IPS DF 4.7 (cell line): ENCODE measurements at regions not wholly inside any gene's neighbourhood (a gene's known extent, or its start where the extent isn't known, plus 50 kb on each side); places are given as distances from the start of the nearest gene placed in this dataset.

Experiments
- DNase-seq: peaks from one replicate; pipeline ENCODE4 v3.0.0-alpha.2; 2013; ENCODE audit warnings: low spot score; ENCODE audit errors: extremely low read depth

DNA sequence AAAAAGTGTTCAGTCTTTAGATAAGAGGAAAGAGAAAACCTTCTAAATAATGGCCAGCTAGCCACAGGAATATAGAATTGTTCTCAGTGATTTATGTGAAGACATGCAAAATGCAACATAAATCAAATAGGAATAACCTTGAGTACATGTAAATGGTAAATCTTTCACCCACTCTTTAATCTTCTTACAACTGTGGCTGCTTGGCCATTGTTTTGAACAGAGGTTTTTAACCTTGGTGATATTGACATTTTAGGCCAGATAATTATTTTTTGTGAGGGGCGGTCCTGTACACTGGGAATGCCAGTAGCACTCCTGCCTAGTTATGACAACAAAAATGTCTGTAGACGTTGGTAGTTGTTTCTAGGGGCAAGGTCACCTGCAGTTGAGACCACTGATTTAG lies 479.9 kb upstream of the NOVA1 start:
- DNase-seq = no peak

- DNase-seq = no peak
Observed at GRCh38 chr14:27078191-27078590, 480.4 kb upstream of the NOVA1 start.

GRCh38 chr14:27079716-27080115 lies 481.9 kb upstream of the NOVA1 start:
- no peak for DNase-seq

GRCh38 chr14:27085500-27085899 lies 487.7 kb upstream of the NOVA1 start:
- DNase-seq = no peak

DNA sequence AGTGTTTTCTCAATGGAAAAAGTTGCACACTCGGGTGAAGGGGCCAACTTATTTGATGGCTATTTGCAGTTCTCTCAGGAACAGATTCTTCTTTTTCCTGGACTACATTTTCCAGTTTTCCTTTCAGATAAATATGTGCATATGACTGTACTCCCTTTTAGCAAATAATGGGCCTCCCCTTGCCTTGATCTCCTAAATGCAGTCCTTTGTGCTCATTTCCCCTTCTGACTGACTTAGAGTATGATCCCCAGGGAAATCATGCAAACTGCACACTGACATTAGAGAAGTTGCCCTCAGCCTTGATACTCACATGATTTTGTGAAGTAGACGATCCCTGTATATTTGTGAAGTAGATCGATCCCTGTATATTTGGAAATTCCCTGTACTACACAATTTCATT lies 492.9 kb upstream of the NOVA1 start:
- DNase-seq = no peak

GRCh38 chr14:27091973-27092372 lies 494.1 kb upstream of the NOVA1 start:
- no peak for DNase-seq

GRCh38 chr14:27096091-27096490 lies 498.3 kb upstream of the NOVA1 start:
- DNase-seq = no peak

DNA sequence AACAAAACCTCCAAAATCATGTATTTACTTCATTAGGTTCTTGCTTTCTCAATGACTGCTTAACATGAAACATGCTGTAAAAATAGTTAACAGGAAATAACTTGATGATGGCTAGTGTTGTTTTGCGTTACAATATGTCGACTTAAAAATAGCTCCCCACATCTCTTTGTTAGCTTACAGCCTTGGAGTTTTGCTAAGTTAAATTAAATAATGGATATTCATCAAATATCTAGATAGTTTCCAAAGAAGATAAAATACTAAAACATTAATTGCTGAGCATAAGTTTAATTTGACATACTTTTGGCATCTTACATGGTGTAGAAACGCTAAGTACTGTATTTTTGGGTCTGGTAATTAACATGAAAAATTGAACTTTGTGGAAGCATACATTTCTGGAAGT lies 500.6 kb upstream of the NOVA1 start:
- no peak for DNase-seq

DNA sequence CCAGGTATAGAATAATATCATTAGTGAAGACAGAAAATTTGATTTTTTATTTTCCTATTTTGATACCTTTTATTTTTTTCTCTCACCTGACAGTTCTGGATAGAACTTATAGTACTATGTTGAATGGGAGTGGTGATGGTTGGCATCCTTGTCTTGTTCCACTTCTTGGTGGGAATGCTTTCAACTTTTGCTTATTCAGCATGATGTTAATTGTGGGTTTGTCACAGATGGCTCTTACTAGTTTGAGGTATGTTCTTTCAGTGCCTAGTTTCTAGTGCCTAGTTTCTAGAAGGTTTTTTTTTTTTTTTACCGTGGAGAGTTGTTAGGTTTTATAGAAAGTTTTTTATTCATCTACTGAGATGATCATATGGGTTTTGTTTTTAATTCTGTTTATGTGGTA lies 516.3 kb upstream of the NOVA1 start:
- no peak for DNase-seq

DNA sequence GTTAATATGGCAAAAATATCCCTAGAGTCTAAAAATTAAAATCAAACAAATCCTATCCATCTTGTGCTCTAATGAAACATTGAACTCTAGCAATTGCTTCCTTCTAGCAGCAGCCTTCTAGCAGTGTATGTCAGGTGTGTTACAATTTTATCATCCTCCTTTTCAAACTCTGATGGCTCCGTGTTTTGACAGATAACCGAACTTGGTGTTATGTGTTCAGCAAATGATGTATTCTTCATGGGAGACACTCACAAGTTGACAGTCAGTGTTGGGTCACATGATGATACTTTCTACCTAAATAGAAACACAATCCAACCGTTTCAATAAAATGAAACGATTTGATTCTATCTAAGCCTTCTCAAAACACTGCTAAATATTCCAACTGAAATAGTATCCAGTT lies 525.3 kb upstream of the NOVA1 start:
- no peak for DNase-seq

- no peak for DNase-seq
Observed at GRCh38 chr14:27127838-27128237, 530.0 kb upstream of the NOVA1 start.

DNA sequence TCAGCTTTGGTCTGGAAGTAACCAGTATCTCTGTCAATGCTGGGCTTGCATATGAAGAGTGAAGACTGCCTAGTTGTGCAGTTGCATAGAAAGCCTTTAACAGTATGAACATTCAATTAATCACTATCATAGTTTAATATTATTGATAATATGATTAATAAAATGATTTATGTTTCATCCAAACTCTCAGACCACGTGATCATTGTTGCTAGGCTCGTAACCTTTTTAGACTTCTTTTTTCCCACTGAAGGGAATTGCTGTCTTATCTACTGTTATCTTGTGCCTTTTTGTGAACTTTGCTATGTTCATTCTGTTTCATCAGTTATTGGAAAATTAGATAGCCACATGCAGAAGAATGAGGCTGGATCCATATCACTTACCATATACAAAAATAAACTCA lies 536.4 kb upstream of the NOVA1 start:
- no peak for DNase-seq

DNA sequence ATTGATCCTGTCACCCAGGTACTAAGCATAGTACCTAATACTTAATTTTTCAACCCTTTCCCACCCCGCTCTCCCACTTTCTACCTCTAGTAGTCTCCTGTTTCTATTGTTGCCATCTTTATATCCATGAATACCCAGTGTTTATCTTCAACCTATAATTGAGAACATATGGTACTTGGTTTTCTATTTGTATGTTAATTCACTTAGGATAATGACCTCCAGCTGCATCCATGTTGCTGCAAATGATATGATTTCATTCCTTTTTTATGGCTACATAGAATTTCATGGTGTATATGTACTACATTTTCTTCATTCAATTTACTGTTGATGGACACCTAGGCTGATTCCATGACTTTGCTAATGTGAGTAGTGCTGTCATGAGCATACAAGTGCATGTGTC lies 547.3 kb upstream of the NOVA1 start:
- no peak for DNase-seq

- no peak for DNase-seq
Observed at GRCh38 chr14:27148143-27148542, 550.3 kb upstream of the NOVA1 start.

- no peak for DNase-seq
Observed at GRCh38 chr14:27164139-27164538, 566.3 kb upstream of the NOVA1 start.

DNA sequence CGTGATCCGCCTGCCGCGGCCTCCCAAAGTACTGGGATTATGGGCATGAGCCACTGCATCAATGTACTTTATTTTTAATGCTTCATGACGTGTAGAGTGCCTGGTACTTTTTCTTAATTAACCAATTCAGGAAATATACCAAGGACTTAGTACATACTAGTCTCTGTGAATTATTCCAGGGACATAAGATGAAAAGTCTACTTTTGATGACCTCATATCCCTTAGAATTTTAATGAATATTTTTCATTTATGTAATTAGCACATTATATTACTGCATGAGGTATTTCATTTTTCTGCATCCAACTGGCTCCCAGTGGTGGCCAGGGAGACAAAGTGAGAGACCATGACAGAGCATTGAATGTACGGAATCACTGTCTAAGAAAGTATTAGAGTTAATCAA lies 577.7 kb upstream of the NOVA1 start:
- DNase-seq = no peak

GRCh38 chr14:27181333-27181732 lies 583.5 kb upstream of the NOVA1 start:
- DNase-seq = no peak

GRCh38 chr14:27184427-27184826 lies 586.6 kb upstream of the NOVA1 start:
- no peak for DNase-seq

DNA sequence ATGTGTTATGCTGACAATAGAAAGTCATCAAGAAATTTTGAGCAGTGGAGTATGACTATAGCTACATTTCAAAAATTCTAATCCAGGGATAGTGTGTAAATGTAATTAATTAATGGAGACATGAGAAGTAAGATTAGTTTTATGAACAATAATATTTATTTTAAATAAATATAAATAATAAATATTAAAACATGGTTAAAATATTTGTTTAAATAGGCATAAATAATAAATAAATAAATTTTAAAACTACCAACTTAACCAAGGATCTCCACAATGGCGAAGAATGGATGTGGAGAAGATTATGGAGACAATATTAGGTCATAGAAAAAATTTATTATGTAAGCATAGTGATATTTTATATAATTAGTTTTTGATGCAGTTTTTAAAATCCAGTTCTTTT lies 588.2 kb upstream of the NOVA1 start:
- DNase-seq = no peak

- DNase-seq = no peak
Observed at GRCh38 chr14:27187136-27187535, 589.3 kb upstream of the NOVA1 start.

GRCh38 chr14:27190296-27190695 lies 592.5 kb upstream of the NOVA1 start:
- DNase-seq = no peak

- DNase-seq = no peak
Observed at GRCh38 chr14:27199272-27199671, 601.4 kb upstream of the NOVA1 start.

GRCh38 chr14:27205036-27205435 lies 607.2 kb upstream of the NOVA1 start:
- no peak for DNase-seq

DNA sequence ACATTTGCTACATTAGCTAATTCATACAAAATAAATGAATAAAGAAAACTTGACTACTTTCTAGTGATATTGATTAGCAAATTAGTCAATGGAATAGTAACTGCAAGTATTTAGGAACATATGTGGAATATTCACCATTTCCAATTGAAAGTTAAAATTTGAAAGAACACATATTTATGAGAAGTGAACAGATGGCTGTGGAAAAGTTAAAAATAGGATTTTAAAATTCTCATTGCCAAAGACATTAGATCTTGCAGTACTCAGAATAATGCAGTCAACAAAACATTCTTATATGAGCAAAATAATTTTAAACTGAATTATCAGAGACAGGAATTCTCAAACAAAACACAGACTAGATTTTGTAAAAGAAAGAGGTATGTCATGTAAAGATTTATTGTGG lies 613.9 kb upstream of the NOVA1 start:
- DNase-seq = no peak

GRCh38 chr14:27222671-27223070 lies 624.8 kb upstream of the NOVA1 start:
- no peak for DNase-seq
